ENCODE measurements at regions not wholly inside any gene's neighbourhood (a gene's known extent, or its start where the extent isn't known, plus 50 kb on each side); places are given as distances from the start of the nearest gene placed in this dataset.

DNA sequence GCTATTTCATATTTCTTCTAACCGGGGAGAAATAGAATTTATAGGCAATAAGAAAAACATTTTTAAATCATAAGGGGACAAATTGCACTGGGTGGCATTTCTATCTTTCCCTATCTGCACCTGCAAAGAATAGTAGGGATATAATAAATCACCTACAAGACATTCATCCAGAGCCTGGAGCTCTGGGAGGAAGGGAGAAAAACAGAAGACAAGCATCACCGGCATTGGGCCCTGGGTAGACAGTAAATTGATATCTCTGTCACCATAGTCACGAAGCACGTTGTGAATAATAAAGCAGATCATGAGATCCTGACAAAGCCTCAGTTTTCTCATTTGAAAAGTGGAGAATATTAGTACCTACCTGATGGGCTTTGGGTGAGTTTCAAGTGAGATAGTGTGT is 685.6 kb downstream of the XPNPEP1 start:
- no peak overlapping the region for H3K23ac ChIP-seq (ENCODE audit: insufficient read length, low read depth, low read length)
- no peak overlapping the region for H3K14ac ChIP-seq (ENCODE audit: insufficient read depth, low read length)
- H4K91ac ChIP-seq (ENCODE audit: insufficient read length, low read depth, low read length): no peak overlapping the region
- no peaks in the 10 kb centered on the region; a peak in 2 of 4 replicates for H3K4me1 Mint-ChIP-seq
- no peak overlapping the region for H3K4me2 ChIP-seq (ENCODE audit: insufficient read depth, insufficient read length, low read length)
- WGBS (ENCODE audit: extremely low coverage, insufficient read length, low lambda C conversion rate): no CpG with 5 or more reads among the region's 4 CpGs
- no peaks in the 10 kb centered on the region for H3K27me3 Mint-ChIP-seq (ENCODE audit: low read depth)
- no peak overlapping the region for H2BK5ac ChIP-seq (ENCODE audit: insufficient read length, low read length)
- H3T11ph ChIP-seq (ENCODE audit: low read length): no peak overlapping the region
- H4K8ac ChIP-seq (replicated peaks; ENCODE audit: insufficient read length, low read depth, low read length): no peak overlapping the region
- H3K27ac Mint-ChIP-seq: no peak overlapping the region
- no peak overlapping the region for H2BK15ac ChIP-seq (ENCODE audit: low read depth, low read length)
- no peak overlapping the region for H4K5ac ChIP-seq (ENCODE audit: insufficient read length, low read depth, low read length)
- no peak overlapping the region for H2AFZ ChIP-seq (ENCODE audit: low read length)
- no peaks in the 10 kb centered on the region for H4K20me1 ChIP-seq (ENCODE audit: control insufficient read depth, insufficient read depth, insufficient read length)
- H3K18ac ChIP-seq (ENCODE audit: insufficient read length, low read depth, low read length): no peak overlapping the region
- H3K4me3 Mint-ChIP-seq: no peak overlapping the region
- no peak overlapping the region for H2BK12ac ChIP-seq (ENCODE audit: insufficient read length, low read depth, low read length)
- H3K4me1 ChIP-seq (ENCODE audit: insufficient read depth, low read length): no peaks in the 10 kb centered on the region
- H3K9me3 Mint-ChIP-seq: peaks cover 0 to 3% of the 10 kb centered on the region in 2 experiments; a peak in 1 of 5 replicates
- no peak overlapping the region for H3K9ac ChIP-seq (ENCODE audit: extremely low read depth, insufficient read length, low read length)
- H3K79me2 ChIP-seq (ENCODE audit: insufficient read depth, low read length): no peaks in the 10 kb centered on the region
- no peak overlapping the region for H3K4ac ChIP-seq (ENCODE audit: low read depth, low read length)
- no peaks in the 10 kb centered on the region for H3K36me3 Mint-ChIP-seq (ENCODE audit: insufficient read depth in 1 of 3, low read depth in 3 of 3)
- TF ChIP-seq, protein P1, sequence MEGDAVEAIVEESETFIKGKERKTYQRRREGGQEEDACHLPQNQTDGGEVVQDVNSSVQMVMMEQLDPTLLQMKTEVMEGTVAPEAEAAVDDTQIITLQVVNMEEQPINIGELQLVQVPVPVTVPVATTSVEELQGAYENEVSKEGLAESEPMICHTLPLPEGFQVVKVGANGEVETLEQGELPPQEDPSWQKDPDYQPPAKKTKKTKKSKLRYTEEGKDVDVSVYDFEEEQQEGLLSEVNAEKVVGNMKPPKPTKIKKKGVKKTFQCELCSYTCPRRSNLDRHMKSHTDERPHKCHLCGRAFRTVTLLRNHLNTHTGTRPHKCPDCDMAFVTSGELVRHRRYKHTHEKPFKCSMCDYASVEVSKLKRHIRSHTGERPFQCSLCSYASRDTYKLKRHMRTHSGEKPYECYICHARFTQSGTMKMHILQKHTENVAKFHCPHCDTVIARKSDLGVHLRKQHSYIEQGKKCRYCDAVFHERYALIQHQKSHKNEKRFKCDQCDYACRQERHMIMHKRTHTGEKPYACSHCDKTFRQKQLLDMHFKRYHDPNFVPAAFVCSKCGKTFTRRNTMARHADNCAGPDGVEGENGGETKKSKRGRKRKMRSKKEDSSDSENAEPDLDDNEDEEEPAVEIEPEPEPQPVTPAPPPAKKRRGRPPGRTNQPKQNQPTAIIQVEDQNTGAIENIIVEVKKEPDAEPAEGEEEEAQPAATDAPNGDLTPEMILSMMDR (conservative IDR thresholded peaks at IDR 0.05): no peak
- DNase-seq: no peak
- no peaks in the 10 kb centered on the region for H3K23me2 ChIP-seq (ENCODE audit: insufficient read length, low read depth, low read length, poor library complexity, severe bottlenecking)
- H3K27me3 ChIP-seq (ENCODE audit: insufficient read depth, low read length): no peaks in the 10 kb centered on the region
- H3K56ac ChIP-seq (ENCODE audit: insufficient read length, low read depth, low read length): no peak overlapping the region
- H2AK5ac ChIP-seq (ENCODE audit: insufficient read length, low read length): no peak overlapping the region
- H3K79me1 ChIP-seq (ENCODE audit: insufficient read depth, low read depth, low read length, poor library complexity, severe bottlenecking): no peaks in the 10 kb centered on the region
- no peak overlapping the region for H3K27ac ChIP-seq (ENCODE audit: insufficient read length, low read depth, low read length)
- H2BK120ac ChIP-seq (ENCODE audit: low read depth, low read length, poor library complexity, severe bottlenecking): no peak overlapping the region
- H2BK20ac ChIP-seq (ENCODE audit: low read depth, low read length, poor library complexity, severe bottlenecking): no peak overlapping the region
- no peaks in the 10 kb centered on the region for H3K9me3 ChIP-seq (ENCODE audit: control insufficient read depth, low read depth, low read length)

Measured in H9 (cell line).